CD4-positive, alpha-beta T cell treated with Interleukin-2 at 100 ng/mL for 4 hours (primary cell): ENCODE measurements at regions not wholly inside any gene's neighbourhood (a gene's known extent, or its start where the extent isn't known, plus 50 kb on each side); places are given as distances from the start of the nearest gene placed in this dataset.
"Not testable (repeated sequence)": the region's sequence is repeated elsewhere in the genome, so short reads cannot be mapped to it uniquely, and the experiment has no call there.

Experiments used
- DNase-seq: peaks from one replicate; pipeline ENCODE4 v3.0.0-alpha.2; 2020; ENCODE audit warnings: low spot score

DNA sequence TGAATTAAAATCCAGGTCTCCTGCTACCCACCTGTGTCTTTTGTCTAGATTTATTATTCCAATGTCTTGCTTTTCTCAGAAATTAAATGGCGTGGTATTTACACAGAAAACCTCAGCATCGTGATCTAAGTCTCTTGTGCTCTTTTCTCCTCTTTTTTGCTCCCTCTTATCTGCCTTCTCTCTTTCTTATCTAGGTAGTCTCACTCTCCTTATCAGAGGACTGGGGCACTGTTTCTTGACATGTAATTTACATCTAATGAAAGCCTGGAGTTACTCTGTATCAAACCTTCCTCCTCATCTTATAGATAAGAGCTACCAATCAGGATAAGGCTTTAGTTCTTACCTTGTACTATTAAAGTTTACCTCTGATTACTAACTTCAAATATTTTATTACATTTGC is 933.8 kb downstream of the TLE1 start:
- no peak for DNase-seq

DNA sequence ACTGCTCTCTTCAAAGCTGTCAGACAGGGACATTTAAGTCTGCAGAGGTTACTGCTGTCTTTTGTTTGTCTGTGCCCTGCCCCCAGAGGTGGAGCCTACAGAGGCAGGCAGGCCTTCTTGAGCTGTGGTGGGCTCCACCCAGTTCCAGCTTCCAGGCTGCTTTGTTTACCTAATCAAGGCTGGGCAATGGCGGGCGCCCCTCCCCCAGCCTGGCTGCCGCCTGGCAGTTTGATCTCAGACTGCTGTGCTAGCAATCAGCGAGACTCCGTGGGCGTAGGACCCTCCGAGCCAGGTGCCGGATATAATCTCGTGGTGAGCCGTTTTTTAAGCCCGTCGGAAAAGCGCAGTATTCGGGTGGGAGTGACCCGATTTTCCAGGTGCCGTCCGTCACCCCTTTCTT is 942.3 kb downstream of the TLE1 start:
- not testable (repeated sequence) for DNase-seq

DNA sequence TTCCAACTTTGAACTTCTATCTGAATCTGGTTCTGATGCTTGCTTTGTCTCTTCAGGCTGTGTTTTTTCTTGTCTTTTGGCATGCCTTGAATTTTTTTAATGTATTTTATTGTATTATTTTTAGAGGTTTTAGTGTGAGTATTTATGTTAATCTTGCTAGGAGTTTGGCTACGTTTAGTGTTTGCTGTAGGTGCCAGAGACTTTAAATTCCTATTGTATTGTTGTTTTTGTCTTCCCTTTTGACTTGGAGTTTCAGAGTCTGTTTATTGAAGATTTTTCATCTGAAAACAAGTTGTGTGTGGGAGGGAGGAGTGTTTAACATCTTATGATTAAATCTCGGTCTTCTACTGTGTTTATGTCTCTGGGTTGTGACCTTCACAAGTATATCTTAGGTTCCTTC is 956.8 kb downstream of the TLE1 start:
- DNase-seq: no peak

DNA sequence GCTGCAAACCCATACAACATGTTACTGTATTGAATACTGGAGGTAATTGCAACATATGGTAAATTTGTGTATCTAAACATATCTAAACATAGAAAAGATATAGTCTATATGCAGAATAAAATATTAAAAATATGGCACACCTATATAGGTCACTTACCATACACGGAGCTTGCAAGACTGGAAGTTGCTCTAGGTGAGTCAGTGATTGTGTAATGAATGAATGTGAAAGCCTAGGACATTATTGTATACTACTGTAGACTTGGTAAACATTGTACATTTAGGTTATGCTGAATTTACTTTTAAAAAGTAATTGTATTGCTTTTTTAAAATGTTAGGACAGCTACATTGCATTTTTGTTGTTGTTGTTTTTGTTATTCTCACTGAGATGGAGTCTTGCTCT is 968.8 kb downstream of the TLE1 start:
- DNase-seq: no peak

DNA sequence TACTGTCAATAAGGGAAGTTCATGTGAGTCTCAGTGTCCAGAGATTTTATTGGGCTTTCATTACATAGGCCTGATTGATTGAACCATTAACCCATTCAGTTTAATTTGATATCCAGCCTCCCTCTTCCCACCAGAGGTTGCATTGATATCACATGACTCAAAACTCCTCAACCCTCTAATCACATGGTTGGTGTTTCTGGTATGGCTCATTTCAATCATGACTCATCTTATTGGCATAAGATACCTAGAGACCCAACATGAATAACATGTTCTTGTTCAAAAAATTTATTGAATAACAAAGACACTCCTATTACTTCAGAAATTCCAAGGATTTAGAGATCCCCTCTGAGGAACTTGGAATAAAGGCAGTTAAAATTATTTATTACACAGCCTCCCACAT is 982.2 kb downstream of the TLE1 start:
- DNase-seq: no peak

DNA sequence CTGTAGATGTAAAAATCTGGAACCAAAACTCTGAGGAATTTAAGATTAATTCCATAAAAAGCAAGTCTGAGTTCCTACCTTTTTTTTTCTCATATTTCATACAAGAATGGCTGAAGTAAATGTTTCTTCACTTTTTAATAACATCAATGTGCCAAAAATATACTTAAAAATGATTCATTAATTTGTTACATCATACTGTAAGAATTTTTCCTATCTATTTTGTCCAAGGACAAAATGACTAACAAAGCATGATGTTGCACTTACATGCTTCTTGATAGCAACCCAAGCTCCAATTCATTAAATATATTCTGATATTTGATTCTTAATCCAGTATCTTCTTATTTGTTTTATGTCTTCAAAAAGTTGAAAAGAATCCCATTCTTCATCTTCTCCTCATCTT is 988.3 kb downstream of the TLE1 start:
- no peak for DNase-seq

DNA sequence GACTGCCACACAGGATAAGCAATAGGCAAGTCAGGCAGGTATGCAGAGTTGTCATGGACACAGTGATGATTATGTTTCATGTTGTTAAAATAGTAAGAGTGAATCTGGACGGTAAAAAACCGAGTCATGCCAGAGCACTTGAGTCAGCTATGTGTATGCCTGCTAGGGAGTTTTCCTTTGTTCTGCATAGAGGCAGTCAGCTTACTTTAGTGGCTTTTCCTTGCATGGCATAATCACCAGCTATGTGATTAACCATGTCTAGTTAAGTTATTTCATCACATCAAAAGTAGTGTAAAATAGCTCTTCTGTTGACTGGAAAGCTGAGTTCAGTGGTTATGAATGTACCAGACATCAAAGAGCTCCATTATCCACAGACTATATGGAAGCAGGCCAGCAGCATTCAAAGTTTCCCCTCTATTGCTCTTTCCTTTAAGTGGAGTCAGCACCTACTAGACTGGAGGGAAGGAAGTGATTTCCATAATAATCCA is 989.8 kb downstream of the TLE1 start:
- DNase-seq: no peak

DNA sequence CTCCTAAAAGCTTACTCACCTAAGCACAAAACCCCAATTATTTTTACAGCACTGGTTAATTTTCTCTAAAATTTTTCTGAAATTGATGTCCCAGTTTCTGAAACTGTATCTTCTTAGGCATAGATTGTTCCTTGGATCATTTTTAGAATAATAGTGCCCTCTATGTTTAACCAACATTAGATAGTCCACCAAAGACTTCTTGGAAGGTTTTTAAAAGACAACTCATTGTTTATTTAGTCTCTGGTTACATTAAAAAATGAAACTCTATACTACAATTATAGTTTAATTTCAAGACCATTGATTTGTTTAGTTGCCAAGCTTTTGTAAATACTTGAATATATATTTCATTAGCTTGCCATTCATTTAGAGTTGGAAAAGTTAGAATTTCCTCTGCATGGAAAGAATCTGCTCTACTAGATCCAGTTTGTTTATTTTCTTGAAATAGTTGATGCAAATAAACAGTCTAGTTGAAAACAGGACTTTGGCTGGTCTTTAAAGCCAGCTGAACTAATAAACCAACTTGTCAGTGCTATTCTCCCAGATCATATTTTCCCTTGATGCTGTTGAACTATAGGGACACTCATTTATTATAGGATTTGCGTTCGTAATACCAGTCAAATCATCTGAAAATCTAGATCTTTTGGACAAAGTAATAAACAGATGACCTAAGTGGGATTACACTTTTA is 990.5 kb downstream of the TLE1 start:
- no peak for DNase-seq

DNA sequence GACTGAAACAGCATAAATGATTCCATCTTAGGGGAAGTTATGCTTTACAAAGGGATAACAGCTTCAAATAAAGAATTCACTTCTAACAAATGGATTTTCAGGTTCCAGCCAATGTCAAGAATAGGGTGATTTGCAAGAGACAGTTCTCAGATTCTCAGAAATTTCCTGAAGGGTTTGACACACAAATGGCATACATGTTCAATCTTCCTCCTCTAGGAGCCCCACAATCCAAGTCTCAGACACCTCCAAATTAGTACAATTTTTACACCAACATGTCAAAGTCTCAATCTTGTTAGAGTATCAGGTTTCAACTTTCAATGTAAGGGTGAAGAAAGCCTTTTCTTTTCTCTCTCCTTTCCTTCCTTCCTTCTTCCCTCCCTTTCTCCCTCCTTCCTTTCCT is 996.6 kb downstream of the TLE1 start:
- no peak for DNase-seq

DNA sequence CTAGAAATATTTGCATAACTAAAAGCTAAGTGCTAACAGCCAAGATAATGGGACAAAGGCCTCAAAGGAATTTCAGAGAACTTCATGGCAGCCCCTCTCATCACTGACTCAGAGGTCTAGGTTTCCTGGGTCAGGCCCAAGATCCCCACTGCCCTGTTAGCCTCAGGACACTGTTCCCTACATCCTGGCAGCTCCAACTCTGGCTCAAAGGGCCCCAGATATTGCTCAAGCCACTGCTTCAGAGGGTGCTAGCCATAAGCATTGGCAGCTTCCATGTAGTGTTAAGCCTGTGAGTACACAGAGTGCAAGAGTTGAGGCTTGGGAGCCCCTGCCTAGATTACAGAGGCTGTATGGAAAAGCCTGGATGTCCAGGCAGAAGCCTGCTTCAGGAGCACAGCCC is 998.1 kb downstream of the TLE1 start:
- no peak for DNase-seq

DNA sequence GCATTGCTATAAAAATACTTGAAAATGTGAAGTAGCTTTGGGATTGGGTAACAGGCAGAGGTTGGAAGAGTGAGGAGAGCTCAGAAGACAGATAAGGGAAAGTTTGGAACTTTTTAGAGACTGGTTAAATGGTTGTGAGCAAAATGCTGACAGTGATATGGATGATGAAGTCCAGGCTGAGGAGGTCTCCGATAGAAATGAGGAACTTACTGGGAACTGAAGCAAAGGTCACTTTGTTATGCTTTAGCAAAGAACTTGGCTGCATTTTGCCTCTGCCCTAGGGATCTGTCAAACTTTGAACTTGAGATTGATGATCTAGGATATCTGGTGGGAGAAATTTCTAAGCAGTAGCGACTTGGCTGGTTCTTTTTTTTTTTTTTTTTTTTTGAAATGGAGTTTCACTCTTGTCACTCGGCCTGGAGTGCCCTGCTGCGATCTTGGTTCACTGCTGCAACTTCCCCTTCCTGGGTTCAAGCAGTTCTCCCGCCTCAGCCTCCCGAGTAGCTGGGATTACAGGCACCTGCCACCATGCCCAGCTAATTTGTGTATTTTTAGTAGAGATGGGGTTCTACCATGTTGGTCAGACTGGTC is 998.9 kb downstream of the TLE1 start:
- DNase-seq: no peak

DNA sequence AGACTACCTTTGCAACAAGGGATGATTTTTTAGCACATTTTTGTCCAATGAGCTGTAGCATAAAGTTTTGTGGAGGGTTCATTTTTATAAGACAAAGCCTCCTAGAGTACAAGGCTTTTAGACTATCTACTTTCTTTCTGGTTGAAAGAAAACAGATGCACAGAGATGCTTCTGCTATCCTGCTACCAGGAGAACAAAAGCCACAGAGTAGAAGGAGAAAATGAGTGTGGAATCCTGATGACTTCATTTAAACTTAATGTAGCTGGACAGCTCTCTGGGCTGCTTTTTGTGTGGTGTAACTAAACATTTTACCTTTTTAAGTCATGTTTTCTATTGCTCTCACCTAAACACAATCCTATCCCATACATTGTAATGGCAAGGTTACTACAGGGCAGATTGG is 1009.4 kb downstream of the TLE1 start:
- DNase-seq: no peak

DNA sequence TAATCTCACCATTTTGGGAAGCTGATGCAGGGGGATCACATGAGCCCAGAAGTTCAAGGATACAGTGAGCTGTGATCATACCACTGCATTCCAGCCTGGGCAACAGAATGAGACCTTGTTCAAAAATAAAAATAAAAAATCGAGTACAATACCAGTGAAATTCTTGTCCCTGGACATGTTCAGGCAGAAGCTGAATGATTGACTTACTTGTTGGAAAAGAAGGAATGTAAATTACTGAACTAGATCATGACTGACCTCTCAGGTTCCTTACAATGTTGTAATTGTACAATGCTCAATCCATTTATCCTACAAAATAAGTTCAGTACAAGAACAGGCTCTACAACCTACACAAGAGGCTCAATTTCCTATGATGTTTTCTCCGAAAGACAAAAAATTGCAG is 1010.4 kb downstream of the TLE1 start:
- no peak for DNase-seq

DNA sequence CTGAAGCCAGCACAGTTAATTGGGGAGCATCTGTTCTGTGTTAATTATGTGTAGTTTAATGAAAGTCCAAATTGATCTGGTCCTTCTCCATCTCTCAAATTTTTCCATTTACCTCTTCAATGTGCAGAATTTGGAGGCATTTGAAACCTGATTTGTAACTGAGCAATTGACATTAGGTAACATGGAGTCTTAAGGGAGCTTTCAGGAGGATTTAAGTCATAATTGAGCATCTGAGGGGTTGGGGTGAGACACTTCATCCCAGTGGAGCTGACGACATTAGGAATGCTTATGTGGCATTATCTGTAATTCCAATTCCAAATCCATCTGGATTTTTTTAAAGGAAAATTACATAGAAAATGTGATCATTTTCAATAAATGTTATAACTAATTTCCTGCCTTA is 1015.9 kb downstream of the TLE1 start:
- no peak for DNase-seq

DNA sequence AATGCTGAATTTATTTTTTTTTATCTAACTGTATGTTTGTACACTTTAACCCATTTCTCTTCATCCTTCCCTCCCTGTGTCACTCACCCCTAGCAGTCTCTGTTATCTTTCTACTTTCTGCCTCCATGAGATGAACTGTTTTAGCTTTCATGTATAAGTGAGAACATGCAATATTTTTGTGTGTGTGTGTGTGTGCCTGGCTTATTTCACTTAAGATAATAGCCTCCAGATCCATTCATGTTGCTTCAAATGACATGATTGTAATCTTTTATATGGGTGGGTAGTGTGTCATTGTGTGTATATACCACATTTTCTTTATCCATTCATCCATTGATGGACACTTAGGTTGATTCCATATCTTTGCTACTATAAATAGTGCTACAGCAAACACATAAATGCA is 1023.9 kb downstream of the TLE1 start:
- no peak for DNase-seq

DNA sequence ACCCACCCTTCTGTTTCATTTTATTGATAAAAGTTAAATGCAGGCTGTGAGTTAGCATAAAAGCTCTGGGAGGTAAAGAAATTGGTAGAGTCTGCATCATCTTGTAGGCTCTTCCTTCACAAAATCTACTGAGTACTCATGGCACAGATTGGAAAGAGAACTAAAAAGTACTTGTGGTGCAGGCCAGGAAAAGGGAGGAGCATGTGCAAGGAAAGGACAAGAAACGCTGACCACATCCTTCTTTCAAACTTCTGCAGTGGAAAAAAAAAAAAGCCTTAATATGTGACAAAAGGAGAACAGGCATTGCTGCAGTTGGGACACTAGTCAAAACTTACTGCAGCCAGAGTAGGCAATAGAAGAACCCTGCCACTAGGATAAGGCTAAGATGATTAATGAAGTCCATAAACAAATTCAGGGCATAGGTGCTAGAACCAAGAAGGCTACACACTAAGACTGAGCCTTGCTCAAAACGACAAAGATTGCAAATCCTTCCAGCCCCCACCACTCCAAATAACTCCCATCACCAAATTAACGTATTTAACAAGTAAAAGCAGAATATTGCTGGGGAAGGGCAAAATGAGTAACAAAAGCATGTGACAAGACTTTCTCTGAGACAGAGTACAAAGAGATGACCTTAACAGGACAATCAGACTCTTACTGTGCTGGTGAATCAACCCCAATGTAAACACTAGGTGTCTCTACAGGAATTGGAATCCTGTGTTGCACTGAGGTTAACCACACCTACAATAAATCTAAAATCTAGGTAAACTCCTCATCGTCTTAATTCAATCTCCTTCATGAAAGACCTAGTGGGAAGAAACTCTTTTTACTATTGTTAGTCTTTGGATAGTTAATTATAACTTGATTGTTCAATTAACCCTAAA is 1024.8 kb downstream of the TLE1 start:
- DNase-seq: no peak

DNA sequence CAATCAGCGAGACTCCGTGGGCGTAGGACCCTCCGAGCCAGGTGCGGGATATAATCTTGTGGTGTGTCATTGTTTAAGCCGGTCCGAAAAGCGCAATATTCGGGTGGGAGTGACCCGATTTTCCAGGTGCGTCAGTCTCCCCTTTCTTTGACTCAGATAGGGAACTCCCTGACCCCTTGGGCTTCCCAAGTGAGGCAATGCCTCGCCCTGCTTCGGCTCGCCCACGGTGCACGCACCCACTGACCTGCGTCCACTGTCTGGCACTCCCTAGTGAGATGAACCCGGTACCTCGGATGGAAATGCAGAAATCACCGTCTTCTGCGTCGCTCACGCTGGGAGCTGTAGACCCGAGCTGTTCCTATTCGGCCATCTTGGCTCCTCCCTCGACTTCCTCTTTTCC is 1029.6 kb downstream of the TLE1 start:
- not testable (repeated sequence) for DNase-seq

DNA sequence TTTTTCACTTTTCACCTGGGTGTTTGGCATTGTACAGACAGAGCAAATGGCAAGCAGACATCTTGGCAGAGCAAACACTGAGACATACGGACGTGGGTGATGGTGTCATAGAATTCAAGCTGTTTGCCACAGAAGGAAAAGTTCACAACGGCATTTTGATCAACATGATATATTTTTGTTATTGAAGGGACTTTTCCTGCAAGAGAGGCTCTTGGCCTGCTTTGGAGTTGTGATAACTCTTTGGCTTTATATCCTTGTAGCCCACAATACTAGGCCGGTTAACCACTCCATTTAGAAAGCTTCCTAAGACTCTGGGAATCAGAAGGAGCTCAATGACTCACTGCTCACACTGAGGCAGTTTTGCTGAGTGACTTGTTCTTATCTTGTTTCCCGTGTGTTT is 1038.3 kb downstream of the TLE1 start:
- DNase-seq: no peak

DNA sequence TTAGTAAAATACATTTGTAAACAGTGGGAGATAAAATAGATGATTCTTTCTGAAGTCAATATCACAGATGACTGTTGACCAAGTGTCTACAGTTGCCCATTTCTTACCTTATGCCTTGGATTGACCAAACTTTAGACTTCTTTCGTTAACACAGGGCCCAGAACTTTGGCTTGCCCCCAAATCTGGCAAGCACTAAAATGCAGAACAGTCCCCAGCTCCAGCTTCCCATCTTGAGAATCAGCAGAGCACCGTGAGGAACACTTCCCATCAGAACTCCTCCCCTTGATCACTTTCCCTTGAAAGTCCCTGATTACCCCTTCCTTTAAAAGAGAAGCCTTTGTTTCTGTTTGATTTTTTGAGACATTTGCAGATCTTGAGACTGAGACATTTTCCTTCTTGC is 1039.9 kb downstream of the TLE1 start:
- DNase-seq: no peak

DNA sequence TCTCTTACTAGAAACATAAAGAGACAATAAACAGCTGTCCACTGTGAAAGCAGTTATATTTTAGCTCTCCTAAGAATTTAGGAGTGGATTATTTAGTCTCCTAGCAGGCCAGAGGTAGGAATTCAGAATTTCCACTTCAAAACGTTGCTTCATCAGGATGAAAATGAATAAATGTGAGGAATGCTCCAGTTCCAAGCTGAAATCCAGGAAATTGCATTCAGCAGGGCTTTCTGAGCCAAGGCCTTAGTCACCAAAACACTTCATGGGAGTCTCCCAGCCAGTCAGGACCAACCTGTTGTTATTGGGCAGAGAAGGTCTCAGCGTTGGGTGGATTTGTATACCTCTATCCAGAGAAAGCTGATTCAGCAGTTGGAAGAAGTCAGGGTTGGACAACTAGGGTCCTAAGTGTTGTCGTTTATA is 1040.3 kb downstream of the TLE1 start:
- DNase-seq: no peak

DNA sequence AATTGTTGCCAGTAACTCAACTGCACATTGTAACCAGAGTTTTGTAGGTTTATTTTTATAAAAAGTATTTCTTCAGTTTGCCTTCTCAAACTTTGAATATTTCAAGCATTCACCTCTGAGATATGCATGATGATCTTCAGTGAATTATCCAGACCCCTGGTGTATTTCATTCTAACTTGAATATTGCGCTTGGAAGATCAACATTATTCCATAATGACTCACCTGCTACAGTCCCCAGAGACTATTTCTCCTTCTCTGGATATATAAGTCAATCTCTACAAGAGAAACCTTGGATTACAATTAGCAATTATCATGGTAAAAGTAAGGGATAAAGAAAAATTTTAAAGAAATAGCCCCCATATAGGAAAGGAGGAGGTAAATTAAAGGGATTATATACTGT is 1041.0 kb downstream of the TLE1 start:
- DNase-seq: no peak

DNA sequence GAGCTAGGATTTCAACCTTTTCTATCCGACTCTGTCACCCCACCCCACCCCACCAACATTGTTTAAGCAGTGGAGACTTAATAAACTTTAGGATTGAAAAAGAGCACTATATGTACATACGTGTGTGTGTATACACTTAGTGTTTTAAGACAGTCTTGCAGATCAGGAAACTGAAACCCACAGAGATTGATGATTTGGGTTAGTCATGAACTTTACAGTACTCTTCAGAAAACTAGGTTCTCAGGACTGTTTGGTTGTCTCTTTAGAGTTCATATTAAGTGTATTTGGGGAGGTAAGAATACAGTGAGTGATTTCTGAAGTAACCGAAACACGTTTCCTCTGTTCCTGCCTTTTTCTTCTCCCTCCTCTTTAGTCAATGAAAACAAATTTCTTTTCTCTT is 1043.1 kb downstream of the TLE1 start:
- no peak for DNase-seq

DNA sequence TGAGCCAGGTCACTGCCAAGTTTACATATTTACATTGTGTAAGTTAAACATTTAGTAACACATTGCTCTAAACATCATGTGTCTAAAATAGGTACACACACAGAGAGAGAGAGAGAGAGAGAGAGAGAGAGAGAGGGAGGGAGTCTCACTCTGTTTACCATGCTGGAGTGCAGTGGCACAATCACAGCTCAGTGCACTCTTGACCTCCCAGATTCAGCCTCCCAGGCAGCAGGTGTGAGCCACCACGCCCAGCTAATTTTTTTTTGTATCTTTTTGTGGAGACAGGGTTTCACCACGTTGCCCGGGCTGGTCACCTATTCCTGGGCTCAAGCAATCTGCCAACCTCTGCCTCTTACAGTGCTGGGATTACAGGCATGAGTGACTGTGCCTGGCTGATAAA is 1045.3 kb downstream of the TLE1 start:
- no peak for DNase-seq
